ENCODE measurements at regions not wholly inside any gene's neighbourhood (a gene's known extent, or its start where the extent isn't known, plus 50 kb on each side); places are given as distances from the start of the nearest gene placed in this dataset.

GRCh38 chr19:16000024-16000663, 51.3 kb downstream of the OR10H4 start:
- no peak for DNase-seq (ENCODE audit: low read depth)
- no peak overlapping the region for H3K4me3 ChIP-seq (ENCODE audit: low read depth, low read length)
- TF ChIP-seq CTCF (conservative IDR thresholded peaks at IDR 0.05; ENCODE audit: low read depth, low read length): no peak

- no peak for DNase-seq (ENCODE audit: low read depth)
- TF ChIP-seq CTCF (conservative IDR thresholded peaks at IDR 0.05; ENCODE audit: low read depth, low read length): no peak
- H3K4me3 ChIP-seq (ENCODE audit: low read depth, low read length): peak overlapping the region; percentile 9
Observed at GRCh38 chr19:16001481-16002312, 52.9 kb downstream of the OR10H4 start.

- TF ChIP-seq CTCF (conservative IDR thresholded peaks at IDR 0.05; ENCODE audit: low read depth, low read length): no peak
- DNase-seq (ENCODE audit: low read depth): no peak
- H3K4me3 ChIP-seq (ENCODE audit: low read depth, low read length): no peak overlapping the region
Observed at GRCh38 chr19:16002406-16003384, 53.9 kb downstream of the OR10H4 start.

GRCh38 chr19:16003391-16003790, 54.6 kb downstream of the OR10H4 start:
- no peak overlapping the region for H3K4me3 ChIP-seq (ENCODE audit: low read depth, low read length)
- DNase-seq (ENCODE audit: low read depth): no peak
- no peak for TF ChIP-seq CTCF (conservative IDR thresholded peaks at IDR 0.05; ENCODE audit: low read depth, low read length)

GRCh38 chr19:16005925-16006324, 57.1 kb downstream of the OR10H4 start:
- TF ChIP-seq CTCF (conservative IDR thresholded peaks at IDR 0.05; ENCODE audit: low read depth, low read length): no peak
- no peak for DNase-seq (ENCODE audit: low read depth)

GRCh38 chr19:16012552-16012951, 63.7 kb upstream of the TPM4 start:
- TF ChIP-seq CTCF (conservative IDR thresholded peaks at IDR 0.05; ENCODE audit: low read depth, low read length): no peak
- H3K4me3 ChIP-seq (ENCODE audit: low read depth, low read length): no peak overlapping the region
- no peak for DNase-seq (ENCODE audit: low read depth)

More at GRCh38 chr19:16005925-16006324, 57.1 kb downstream of the OR10H4 start:
- no peak overlapping the region for H3K4me3 ChIP-seq (ENCODE audit: low read depth, low read length)
